ENCODE measurements at regions not wholly inside any gene's neighbourhood (a gene's known extent, or its start where the extent isn't known, plus 50 kb on each side); places are given as distances from the start of the nearest gene placed in this dataset.

GRCh38 chr7:34564091-34564490, 93.9 kb upstream of the NPSR1 start:
- ChIA-PET POLR2A (no interaction called here), CTCF (no interaction called here)
- no peak overlapping the region for H3K4me3 Mint-ChIP-seq
- peaks cover 18% of the 10 kb centered on the region for H3K4me1 Mint-ChIP-seq
- no peaks in the 10 kb centered on the region for H3K27me3 Mint-ChIP-seq (ENCODE audit: low read depth)
- DNase-seq (ENCODE audit: low spot score): no peak
- no peak for ATAC-seq
- no peak overlapping the region for H3K27ac Mint-ChIP-seq
- TF ChIP-seq ZNF121 (CRISPR knock-in tag; IDR thresholded peaks at IDR 0.05): no peak
- TF ChIP-seq ETV6 (CRISPR knock-in tag; IDR thresholded peaks at IDR 0.05): no peak
- no peak for TF ChIP-seq NFE2L1 (CRISPR knock-in tag; IDR thresholded peaks at IDR 0.05)
- TF ChIP-seq, protein P1, sequence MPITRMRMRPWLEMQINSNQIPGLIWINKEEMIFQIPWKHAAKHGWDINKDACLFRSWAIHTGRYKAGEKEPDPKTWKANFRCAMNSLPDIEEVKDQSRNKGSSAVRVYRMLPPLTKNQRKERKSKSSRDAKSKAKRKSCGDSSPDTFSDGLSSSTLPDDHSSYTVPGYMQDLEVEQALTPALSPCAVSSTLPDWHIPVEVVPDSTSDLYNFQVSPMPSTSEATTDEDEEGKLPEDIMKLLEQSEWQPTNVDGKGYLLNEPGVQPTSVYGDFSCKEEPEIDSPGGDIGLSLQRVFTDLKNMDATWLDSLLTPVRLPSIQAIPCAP (CRISPR knock-in tag; IDR thresholded peaks at IDR 0.05): no peak
- TF ChIP-seq TCF7 (CRISPR knock-in tag; IDR thresholded peaks at IDR 0.05; ENCODE audit: low read depth): no peak
- no peak for TF ChIP-seq ZNF219 (CRISPR knock-in tag; IDR thresholded peaks at IDR 0.05; ENCODE audit: borderline replicate concordance)
- TF ChIP-seq ZNF671 (CRISPR knock-in tag; IDR thresholded peaks at IDR 0.05): no peak
- TF ChIP-seq PREB (CRISPR knock-in tag; IDR thresholded peaks at IDR 0.05; ENCODE audit: borderline replicate concordance): no peak
- TF ChIP-seq TEAD1 (CRISPR knock-in tag; IDR thresholded peaks at IDR 0.05): no peak
- TF ChIP-seq, protein P2, sequence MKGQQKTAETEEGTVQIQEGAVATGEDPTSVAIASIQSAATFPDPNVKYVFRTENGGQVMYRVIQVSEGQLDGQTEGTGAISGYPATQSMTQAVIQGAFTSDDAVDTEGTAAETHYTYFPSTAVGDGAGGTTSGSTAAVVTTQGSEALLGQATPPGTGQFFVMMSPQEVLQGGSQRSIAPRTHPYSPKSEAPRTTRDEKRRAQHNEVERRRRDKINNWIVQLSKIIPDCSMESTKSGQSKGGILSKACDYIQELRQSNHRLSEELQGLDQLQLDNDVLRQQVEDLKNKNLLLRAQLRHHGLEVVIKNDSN (CRISPR knock-in tag; IDR thresholded peaks at IDR 0.05): no peak
- TF ChIP-seq, protein P3, sequence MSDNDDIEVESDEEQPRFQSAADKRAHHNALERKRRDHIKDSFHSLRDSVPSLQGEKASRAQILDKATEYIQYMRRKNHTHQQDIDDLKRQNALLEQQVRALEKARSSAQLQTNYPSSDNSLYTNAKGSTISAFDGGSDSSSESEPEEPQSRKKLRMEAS (CRISPR knock-in tag; IDR thresholded peaks at IDR 0.05): no peak
- no peak for TF ChIP-seq HMGXB4 (CRISPR knock-in tag; IDR thresholded peaks at IDR 0.05)
- TF ChIP-seq JAZF1 (CRISPR knock-in tag; IDR thresholded peaks at IDR 0.05): no peak
- peaks cover 8% of the 10 kb centered on the region for H3K9me3 Mint-ChIP-seq
- no peaks in the 10 kb centered on the region for H3K36me3 Mint-ChIP-seq

- ChIA-PET CTCF (no interaction called here), POLR2A (no interaction called here)
- no peaks in the 10 kb centered on the region; the same call in 1 of the 2 replicates for H3K9me3 Mint-ChIP-seq
- TF ChIP-seq, protein P4, sequence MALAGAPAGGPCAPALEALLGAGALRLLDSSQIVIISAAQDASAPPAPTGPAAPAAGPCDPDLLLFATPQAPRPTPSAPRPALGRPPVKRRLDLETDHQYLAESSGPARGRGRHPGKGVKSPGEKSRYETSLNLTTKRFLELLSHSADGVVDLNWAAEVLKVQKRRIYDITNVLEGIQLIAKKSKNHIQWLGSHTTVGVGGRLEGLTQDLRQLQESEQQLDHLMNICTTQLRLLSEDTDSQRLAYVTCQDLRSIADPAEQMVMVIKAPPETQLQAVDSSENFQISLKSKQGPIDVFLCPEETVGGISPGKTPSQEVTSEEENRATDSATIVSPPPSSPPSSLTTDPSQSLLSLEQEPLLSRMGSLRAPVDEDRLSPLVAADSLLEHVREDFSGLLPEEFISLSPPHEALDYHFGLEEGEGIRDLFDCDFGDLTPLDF (CRISPR knock-in tag; IDR thresholded peaks at IDR 0.05): no peak
- TF ChIP-seq TEAD4 (CRISPR knock-in tag; IDR thresholded peaks at IDR 0.05): no peak
- TF ChIP-seq, protein P5, sequence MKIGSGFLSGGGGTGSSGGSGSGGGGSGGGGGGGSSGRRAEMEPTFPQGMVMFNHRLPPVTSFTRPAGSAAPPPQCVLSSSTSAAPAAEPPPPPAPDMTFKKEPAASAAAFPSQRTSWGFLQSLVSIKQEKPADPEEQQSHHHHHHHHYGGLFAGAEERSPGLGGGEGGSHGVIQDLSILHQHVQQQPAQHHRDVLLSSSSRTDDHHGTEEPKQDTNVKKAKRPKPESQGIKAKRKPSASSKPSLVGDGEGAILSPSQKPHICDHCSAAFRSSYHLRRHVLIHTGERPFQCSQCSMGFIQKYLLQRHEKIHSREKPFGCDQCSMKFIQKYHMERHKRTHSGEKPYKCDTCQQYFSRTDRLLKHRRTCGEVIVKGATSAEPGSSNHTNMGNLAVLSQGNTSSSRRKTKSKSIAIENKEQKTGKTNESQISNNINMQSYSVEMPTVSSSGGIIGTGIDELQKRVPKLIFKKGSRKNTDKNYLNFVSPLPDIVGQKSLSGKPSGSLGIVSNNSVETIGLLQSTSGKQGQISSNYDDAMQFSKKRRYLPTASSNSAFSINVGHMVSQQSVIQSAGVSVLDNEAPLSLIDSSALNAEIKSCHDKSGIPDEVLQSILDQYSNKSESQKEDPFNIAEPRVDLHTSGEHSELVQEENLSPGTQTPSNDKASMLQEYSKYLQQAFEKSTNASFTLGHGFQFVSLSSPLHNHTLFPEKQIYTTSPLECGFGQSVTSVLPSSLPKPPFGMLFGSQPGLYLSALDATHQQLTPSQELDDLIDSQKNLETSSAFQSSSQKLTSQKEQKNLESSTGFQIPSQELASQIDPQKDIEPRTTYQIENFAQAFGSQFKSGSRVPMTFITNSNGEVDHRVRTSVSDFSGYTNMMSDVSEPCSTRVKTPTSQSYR (CRISPR knock-in tag; IDR thresholded peaks at IDR 0.05): no peak
- TF ChIP-seq, protein P6, sequence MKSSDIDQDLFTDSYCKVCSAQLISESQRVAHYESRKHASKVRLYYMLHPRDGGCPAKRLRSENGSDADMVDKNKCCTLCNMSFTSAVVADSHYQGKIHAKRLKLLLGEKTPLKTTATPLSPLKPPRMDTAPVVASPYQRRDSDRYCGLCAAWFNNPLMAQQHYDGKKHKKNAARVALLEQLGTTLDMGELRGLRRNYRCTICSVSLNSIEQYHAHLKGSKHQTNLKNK (CRISPR knock-in tag; IDR thresholded peaks at IDR 0.05): no peak
- no peak for DNase-seq (ENCODE audit: low spot score)
- no peak overlapping the region for H3K4me3 Mint-ChIP-seq
- H3K27ac Mint-ChIP-seq: peak overlapping the region; percentile 3; the same call in 1 of the 2 replicates
- no peaks in the 10 kb centered on the region for H3K27me3 Mint-ChIP-seq (ENCODE audit: low read depth)
- ATAC-seq: no peak
- H3K4me1 Mint-ChIP-seq: peaks cover 18% of the 10 kb centered on the region
- no peaks in the 10 kb centered on the region for H3K36me3 Mint-ChIP-seq
Measured at GRCh38 chr7:34567906-34568305, 90.1 kb upstream of the NPSR1 start.
